Stimulated activated CD4-positive, alpha-beta T cell treated with anti-CD3 and anti-CD28 coated beads, Interleukin-4, amount 100 ng/mL, for 1 hour (primary cell): ENCODE measurements at regions not wholly inside any gene's neighbourhood (a gene's known extent, or its start where the extent isn't known, plus 50 kb on each side); places are given as distances from the start of the nearest gene placed in this dataset.

Experiments
- DNase-seq: peaks from one replicate; pipeline ENCODE4 v3.0.0-alpha.2; 2020

DNA sequence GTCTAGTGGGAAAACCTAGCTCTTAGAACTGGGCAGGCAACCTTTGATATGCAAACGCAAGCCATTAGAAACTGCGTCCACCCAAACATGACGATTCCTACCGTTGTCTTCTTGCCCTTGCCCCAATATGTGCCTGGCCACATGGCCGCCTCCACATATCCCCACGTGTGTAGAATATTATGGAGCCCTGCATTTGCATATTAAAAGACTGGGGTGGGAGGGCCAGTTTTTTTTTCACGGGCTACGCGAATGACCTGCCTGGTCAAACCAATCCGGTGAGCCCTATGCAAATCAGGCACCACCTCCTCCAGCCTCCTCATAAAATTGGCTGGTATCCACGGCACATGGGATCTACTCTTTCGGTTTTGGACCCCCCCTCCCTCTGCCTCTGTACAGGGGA lies 381.0 kb upstream of the RGMA start:
- no peak for DNase-seq

DNA sequence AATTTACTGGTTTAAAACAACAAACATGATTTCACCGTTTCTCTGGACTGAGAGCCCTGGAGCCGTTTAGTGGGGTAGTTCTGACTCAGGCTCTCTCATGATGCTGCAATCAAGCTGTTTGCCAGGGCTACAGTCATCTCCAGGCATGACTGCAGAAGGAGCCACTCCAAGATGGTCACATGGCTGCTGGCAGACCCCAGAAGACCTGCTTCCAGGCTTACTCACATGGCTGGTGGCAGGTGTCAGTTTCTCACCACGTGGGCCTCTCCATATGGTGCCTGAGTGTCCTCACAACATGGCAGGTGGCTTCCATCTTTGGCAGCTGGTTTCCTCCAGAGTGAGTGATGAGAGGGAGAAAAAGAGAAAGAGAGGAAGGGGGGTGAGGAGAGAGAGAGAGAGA lies 378.3 kb upstream of the RGMA start:
- no peak for DNase-seq

DNA sequence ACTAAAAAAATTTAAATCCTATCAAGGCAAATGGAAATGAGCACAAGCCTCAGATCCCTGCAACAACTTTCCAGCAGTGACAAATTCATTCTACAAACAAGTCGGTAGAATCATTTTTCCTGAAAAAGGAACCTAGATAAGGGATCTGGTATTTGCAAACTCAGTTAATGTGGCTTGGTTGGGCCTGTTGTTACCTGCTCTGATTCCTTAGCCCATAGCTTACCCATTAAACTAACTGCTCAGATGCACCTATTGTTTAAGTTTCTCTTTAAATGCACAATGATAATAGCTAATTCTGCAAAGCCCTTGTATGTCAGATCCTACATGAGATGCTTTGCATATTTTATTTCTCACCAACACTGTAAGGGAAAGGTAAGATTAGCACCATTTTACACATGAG lies 377.4 kb upstream of the RGMA start:
- no peak for DNase-seq

DNA sequence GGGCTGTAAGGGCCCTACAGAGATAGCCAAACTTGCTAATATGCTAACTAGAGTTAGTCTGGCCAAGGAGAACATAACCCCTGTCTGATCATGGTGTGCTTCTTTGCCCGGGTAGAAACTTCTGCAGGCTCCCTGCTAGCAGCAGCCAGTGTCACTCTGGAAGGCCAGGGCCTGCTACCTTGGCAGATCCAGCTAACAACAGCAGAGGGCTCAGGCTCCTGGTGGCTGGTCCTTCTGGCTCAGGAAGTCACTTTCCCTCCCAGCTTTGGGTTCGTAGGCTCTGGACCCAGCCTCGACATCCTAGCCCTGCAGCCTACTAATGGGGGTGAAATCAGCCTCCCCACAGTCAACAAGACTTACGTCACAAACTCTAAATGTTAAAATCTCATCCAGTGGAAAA lies 373.7 kb upstream of the RGMA start:
- DNase-seq: no peak

DNA sequence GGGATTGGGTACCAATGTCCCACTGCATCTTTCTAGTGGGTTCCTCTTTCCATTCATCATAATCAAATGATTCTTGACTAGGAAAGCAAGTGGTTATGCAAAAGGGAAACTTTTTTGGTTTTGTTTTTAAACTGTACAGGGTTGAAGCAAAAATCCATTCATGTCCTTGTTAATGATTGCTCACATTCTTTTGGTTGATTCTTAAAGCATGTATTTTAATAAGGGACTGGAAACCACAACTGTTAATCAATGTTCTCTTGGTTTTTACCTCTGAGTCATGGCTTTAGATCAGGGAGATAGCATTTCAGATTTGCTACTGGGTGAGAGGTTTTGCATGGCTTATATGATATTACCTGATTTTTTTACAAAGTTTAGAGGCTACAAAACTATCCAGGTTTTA lies 371.7 kb upstream of the RGMA start:
- DNase-seq: no peak

DNA sequence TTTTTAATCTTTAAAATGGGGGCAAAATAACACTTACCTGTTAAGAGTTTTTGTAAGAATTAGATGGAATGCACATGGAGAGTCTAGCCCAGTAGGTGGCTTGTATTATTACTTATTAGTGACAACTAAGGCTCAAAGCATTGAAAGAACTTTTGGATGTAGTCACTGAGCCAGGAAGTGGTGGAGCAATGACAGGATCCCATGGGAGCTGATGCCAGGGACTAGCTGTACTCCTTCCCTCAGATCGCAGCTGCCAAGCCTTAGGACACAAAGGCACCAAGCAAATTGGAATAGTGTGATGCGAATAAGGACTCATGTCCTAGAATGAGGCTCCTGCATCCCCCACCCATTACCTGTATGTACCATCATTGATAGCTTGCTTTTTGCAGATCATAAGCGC lies 370.4 kb upstream of the RGMA start:
- no peak for DNase-seq

DNA sequence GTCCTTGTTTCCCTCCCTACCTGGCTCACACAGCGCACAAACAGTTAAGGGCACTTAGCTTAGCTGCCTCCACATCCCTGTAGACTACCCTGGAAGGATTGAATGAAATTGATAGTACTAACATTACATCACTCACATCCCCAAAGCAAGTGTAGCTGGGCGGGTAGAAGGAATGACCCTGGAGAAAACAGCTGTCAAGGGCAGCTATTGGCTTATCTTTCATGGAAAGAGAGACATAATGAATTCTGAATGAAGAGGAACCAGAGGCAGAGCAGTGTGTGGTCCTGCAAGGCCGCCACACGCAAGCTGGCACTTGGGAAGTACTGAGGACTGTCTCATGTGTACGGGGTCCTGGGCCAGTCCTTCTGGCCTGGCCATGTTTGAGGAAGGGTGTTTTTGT lies 369.6 kb upstream of the RGMA start:
- no peak for DNase-seq

DNA sequence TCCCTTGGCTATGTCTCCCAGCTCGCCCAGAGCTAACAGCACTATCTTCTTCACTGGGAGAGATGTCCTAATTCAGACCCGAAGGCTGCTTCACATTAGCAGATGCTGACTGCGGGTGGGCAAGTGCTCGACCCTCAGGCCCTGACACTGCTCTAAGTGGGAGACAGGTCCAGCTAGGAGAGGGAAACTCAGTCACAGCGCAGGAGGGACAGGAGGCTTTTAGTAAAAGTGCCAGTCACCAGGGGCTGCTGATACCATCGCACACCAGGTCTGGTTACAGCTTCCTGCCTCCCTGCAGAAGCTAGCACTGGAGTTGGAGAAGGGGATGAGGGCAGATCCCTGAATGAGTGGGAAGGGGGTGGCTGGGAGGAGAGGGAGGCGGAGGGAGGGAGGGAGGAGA lies 365.8 kb upstream of the RGMA start:
- no peak for DNase-seq

DNA sequence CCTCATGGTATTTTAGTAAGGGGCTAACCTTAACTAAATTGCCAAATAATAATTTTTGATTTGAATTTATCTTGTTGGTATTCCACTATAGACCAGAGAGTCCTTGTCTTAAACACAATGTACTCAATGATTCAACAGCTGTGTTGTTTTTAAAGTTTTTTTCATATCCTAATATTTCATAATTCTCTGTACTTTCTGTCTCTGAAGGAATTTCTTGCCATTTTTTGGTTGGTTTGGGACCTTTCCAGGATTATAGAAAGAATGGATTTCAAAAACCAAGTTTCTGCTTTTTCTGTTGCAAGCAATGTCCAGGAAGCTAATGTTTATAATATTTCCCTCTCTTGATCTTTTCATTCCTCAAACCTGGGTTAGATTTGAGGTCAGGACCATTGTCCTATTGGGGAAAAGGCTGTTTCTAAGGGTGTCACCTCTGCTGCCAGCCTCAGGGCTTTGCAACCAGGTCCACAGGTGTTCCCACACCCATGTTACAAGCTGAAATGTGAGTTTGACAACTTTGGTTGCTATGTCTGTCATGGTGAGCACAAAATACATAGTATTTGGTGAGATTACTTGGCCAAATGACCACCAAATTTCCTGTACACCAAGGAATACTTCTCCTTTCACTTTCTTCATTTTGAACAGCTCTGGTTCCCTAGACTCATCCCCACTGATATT lies 363.7 kb upstream of the RGMA start:
- DNase-seq: no peak

DNA sequence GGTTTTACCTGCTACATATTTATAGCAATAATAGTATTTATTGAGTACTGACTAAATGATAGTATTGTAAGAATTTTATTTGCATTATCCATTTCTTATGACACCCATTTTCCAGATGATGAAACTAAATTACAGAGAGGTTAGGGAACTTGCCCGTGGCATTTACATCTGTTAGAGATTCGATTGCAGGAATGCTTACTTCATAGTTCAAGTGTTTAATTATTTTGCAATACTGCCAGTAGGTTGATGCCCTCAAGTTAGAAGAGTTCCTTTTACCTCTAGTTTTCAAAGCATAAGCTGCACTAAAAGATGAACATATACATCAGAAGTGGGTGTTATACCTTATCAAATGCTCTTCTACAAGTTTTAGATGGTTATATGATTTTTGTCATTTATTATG lies 362.8 kb upstream of the RGMA start:
- no peak for DNase-seq

DNA sequence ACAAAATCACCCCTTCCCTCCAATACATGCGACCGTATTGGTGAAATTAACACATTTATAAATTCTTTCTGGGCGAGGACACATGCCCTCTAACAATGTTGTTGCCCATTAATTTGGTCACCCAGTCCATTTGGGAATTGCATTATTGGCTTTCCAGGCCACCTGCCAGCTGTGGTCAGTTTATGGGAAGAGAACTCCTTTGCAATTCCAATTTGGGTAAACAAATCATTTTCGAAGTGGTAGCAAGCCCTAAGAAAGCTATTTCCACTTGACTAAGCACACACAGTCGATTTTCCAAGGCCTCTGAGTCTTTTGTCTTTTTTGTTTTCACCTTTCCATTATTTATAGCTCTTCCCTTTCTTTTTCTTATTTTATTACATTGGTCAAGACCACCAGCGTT lies 362.3 kb upstream of the RGMA start:
- DNase-seq: no peak

DNA sequence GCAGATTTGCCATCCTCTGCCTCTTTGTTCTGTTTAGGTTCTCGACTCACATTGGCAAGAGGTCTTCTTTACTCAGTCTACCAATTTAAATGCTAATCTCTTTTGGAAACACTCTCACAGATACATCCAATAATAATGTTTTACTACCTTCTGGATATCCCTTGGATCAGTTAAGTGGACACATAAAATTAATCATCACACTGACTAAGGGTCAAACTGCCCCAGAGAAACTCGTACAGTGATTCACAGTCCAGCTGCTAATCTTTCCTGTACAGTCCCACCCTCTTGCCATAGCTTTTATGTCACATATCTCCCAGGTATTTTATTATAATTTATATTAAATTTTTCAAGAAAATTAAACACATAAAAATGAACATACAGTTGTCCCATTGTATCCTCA lies 360.8 kb upstream of the RGMA start:
- DNase-seq: no peak

DNA sequence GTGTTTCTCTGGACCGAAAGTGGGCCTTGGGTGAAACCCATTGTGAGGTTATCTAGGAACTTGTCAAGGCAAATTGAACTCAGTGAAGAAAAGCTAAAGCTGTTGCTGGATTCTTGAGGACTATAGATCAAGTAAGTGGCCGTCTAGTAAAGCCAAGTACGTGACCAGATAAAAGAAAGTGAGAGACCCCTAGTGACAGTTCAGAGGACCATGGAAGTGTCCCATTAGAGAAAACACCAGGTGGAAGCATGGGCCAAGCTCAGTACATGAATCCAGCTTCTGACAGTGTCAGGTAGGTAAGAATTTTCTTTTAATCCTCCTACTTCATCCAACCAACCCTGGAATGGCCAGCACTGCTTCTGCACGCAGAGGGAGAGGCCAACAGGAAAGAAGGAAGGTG lies 349.3 kb upstream of the RGMA start:
- DNase-seq: no peak

DNA sequence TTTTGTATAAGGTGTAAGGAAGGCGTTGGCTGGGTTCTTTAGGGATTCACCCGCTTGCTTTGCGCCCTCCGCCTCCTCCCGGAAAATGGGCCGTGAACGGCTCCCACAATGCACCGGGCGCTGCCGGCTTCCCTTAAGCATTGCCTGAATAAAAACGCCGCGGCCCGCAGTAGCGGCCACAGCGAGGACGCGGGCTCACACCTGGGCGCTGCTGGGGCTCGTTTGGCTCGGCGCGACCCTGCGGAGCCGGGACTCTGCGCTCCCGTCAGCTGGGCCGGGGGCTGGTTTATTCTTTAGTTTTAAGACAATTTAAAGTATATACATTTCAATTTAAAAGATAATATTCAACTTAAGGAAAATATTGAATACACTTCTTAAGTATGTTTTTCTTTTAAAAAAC lies 343.5 kb upstream of the RGMA start:
- DNase-seq: no peak

DNA sequence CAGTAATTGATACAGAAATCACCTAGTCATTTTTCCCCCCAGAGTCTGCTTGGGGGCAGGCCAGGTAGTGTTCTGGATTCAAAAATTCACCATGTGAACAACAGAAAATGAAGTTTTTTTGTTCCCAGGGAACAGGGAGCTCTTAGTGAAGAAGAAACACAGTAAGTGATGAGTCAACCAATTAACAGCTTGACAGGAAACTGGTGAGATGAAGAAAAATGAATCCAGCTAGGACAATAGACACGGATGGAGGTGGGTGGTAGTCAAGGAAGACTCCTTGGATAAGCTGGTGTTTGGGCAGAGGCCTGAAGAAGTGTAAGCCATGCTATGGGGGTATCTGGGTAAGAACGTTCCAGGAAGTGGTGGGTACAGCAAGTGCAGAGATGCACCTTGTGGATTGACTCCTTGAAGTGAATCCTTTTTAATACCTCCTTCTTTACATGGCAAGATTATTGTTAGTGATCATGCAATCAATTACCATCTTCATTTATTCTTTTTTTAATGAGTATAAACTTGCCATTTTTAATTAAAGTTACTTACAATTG lies 339.9 kb upstream of the RGMA start:
- DNase-seq: no peak

DNA sequence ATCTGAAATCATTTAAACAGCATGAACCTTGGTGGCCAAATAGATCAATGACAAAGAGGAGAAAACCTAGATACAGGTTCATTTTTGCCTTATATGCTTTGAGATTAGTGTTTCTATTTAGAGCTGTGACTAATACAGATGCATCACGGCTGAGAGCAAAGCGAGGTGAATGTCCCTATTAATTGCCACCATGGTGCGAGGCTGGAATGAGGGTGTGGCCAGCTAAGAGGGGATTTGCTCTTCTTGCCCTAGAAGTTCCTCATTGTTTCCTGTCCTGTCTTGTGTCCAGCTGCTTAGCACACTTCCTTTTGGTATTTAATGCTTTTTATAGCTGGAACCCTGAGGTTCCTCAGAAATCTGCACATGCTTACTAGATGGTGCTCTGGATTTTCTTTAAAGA lies 339.1 kb upstream of the RGMA start:
- DNase-seq: no peak

DNA sequence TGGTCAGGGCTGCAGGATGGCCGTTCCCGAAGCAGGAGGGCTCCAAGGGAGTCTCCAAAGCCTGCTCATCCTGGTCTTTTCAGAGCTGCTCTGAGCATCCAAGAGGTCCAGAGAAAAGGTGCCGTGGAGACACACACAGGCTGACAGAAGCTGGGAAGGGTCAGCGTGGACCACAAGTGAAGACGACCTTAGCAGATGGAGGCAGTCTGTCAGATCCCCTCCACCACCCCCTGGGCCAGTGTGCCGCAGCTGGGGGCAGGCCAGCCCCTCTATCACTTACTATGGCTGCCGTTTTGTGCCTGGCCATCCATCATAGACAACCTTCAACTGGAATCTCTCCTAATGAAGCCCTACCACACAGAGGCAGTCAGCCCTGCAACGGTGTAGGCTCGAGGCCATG lies 335.1 kb upstream of the RGMA start:
- no peak for DNase-seq

DNA sequence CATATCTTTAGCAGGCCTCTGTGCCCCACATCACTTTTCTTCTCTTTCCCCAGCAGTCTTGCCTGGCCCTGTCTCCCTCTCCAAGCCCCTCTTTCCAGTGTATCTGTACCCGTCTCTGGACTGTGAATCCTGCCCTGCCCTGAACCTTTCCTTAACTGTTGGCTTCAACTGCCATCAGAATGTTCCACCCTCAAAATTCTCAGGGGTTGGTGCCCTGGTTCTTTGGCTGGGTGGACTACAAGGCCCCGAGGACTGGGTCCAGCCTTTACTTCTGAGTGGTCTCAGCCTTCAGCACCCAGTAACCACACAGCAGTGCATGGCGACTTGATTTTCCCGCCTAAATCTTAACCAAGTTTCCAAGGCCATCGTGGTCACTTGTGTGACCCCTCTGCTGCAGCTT lies 333.5 kb upstream of the RGMA start:
- no peak for DNase-seq

DNA sequence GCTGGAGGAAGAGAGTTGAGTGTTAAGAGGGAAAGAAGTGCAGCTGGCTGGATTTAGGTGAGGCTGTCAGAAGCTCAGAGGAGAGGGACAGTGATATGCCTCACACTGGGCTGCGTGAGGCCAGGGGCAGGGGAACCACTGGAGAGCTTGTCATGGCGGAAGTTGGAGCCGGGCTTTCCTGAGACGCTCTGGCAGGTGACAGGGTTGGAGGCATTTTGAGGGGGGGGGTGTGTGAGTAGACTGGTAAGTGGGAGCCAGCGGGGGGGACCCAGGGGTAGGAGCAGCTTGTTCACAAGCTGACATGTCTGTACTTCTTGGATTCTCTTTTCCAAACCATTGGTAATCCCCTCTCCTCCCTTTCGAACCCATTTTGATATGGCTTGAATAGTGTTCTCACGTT lies 331.5 kb upstream of the RGMA start:
- no peak for DNase-seq

DNA sequence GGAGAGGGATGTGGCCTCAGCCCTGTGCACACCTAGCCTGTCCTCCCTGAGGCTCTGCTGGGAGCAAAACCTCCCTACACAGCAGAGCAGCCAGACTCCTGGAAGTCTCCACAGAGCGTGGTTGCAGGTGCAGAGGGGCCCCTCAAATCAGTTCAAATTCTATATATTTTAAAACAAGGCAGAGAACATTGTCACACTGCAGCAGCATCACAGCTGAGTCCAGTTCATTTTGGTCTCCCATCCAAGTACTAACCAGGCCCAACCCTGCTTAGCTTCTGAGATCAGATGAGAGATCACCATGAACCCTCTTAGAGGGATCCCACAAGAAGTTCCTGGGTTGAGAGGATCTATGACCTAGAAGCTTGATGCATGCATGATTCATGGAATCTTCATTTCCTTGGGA lies 331.0 kb upstream of the RGMA start:
- no peak for DNase-seq

DNA sequence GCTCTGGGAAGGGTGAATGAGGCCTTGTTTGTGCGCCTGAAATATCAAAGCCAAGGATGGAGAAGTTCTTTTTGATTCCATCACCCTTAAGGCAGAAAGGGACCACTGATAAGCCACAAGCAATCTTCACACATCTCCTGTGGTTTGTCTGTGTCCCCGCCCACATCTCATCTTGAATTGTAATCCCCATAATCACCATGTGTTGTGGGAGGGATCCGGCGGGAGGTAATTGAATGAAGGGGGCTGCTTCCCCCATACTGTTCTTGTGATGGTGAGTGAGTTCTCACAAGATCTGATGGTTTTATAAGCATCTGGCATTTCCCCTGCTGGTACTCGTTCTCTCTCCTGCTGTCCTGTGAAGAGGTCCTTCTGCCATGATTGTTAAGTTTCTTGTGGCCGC lies 329.6 kb upstream of the RGMA start:
- no peak for DNase-seq

DNA sequence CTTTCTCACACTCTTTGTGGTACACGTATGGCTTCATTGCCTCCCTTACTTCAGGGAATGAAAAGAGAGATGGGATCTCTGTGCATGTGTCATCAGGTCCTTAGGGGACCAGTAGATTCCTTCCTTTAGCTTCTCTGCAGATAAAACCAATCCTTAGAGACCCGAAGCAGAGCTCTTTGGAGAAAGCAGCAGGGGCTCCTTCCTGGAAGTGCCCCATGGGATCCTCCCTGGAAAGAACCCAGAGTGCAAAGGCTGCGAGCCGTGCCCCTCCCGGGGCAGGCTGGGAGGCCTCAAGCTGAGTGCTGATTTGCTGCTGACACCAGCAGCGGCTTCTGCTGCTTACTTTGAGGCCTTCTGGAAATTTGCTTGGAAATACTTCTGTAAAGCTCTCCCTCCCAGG lies 328.6 kb upstream of the RGMA start:
- DNase-seq: no peak

DNA sequence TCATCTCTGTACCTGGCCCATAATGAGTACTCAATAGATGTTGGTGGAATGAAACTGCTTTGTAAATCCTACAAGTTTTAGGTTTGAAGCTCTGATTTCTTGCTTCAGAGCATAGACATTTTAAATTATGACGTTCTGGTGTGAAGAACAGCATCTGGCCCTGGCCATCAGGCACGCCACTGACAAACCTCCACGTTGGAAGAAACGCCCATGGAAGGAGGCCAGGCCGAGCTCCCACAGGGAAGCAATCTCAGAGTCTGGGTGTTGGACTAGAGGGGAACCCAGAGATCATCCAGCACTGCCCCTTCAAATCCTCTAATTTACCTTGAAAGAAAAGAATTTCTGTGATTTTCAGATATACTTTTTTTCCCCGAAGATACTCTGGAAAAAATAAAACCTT lies 328.1 kb upstream of the RGMA start:
- DNase-seq: no peak

DNA sequence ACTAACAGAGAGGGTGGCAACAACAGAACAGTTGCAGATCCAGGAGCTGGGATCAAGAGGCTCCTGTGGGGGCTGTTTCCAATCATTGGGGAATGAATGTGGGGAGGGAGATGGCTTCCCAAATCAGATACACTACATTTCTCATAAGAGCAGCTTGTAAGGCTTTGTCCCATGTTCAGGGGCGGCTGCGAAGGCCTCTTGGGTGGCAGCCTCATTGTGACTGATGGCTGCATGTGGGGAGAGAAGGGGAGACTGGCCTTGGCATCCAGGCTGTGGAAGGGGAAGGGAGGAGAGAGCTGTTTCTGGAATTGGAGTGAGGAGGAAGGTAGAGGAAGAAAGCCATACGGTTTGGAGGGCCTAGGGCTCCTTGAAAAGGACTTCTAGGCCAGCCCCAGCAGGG lies 326.6 kb upstream of the RGMA start:
- no peak for DNase-seq

DNA sequence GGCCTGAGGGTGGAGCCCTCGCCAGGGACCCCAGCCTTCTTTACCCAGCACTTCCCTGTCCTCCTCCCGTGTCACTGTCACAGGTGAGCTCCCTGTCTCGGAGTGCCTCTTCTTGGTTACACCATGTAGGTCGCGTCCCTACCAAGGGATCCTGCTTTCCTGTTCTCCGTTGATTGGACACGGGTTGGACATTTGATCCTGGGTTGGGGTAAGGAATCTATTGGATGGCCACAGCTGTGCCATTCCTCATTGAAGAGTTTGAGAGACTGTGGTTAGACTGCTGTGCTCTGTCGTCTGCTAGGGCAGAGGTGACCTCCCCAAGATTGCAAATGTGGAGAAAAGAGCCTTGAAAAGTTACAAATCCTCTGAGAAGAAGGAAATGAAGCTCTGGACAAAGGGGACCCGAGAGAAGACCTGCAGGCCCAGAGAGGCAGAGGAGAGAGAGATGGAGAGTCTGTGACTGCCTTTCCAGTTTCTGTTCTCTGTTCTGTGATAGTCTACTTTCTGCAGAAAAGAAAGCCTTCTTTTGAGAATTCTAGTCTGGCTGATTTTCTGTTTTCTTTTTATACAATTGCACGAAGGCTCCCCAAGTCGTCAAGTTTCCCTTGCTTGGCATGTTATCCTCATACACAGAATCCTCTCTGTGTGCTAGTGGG lies 325.7 kb upstream of the RGMA start:
- no peak for DNase-seq
